Activated B cell treated with CpG ODN at 0.5 μM for 24 hours (primary cell): ENCODE measurements at regions not wholly inside any gene's neighbourhood (a gene's known extent, or its start where the extent isn't known, plus 50 kb on each side); places are given as distances from the start of the nearest gene placed in this dataset.

ENCODE experiments used
- ATAC-seq: fragments of 200-7000 bp; cut with Tn5 transposase; one replicate; pipeline ENCODE4 v1.10.0; 2021; ENCODE audit warnings: low read depth, mild to moderate bottlenecking, moderate library complexity
- CTCF ChIA-PET: fragments of 350-600 bp; sonication (Branson Sonifier 250); formaldehyde crosslinking; loops from one replicate; lab custom pipeline; 2021; ENCODE audit warnings: antibody characterized with exemption; lab: Charles Lee
- POLR2A ChIA-PET: fragments of 350-600 bp; sonication (Branson Sonifier 250); formaldehyde crosslinking; loops from one replicate; lab custom pipeline; 2021; ENCODE audit warnings: antibody characterized with exemption; lab: Charles Lee
- DNase-seq: peaks from one replicate; pipeline ENCODE4 v3.0.0; 2022
- H3K27ac Mint-ChIP-seq: one replicate; pipeline ENCODE4 v1.8.0; 2020; ENCODE audit warnings: mixed read lengths
- H3K27me3 Mint-ChIP-seq: one replicate; pipeline ENCODE4 v1.8.0; 2021; ENCODE audit warnings: mixed read lengths
- H3K36me3 Mint-ChIP-seq: one replicate; pipeline ENCODE4 v1.8.0; 2021; ENCODE audit warnings: low read depth, mixed read lengths
- H3K4me1 Mint-ChIP-seq: one replicate; pipeline ENCODE4 v1.8.0; 2021; ENCODE audit warnings: mixed read lengths
- H3K4me3 Mint-ChIP-seq: one replicate; pipeline ENCODE4 v1.8.0; 2020; ENCODE audit warnings: mild to moderate bottlenecking, mixed read lengths
- H3K9me3 Mint-ChIP-seq: one replicate; pipeline ENCODE4 v1.8.0; 2020; ENCODE audit warnings: mixed read lengths
- CTCF ChIP-seq: fragments of 200-600 bp; IDR thresholded peaks from one replicate; pipeline ENCODE4 v1.8.0; 2022; ENCODE audit warnings: antibody characterized with exemption, mild to moderate bottlenecking
- intact Hi-C: fragments of 100-400 bp; cut with micrococcal nuclease; formaldehyde crosslinking; loops from one replicate; pipeline ENCODE4 v1.15.1; 2024

GRCh38 chr2:176710657-176711186, 441.5 kb downstream of the MTX2 start:
- intact Hi-C loops: no loop called here
- POLR2A ChIA-PET: no interaction called here
- no peak overlapping the region for H3K27ac Mint-ChIP-seq
- no peak for TF ChIP-seq CTCF
- no peak overlapping the region for H3K4me3 Mint-ChIP-seq
- DNase-seq (no peak), ATAC-seq (no peak)
- no peaks in the 10 kb centered on the region for H3K36me3 Mint-ChIP-seq
- peaks cover 16% of the 10 kb centered on the region for H3K27me3 Mint-ChIP-seq
- CTCF ChIA-PET: no interaction called here
- H3K9me3 Mint-ChIP-seq: no peaks in the 10 kb centered on the region
- no peaks in the 10 kb centered on the region for H3K4me1 Mint-ChIP-seq

- no peak for TF ChIP-seq CTCF
- no peaks in the 10 kb centered on the region for H3K36me3 Mint-ChIP-seq
- peaks cover 6% of the 10 kb centered on the region for H3K27me3 Mint-ChIP-seq
- CTCF ChIA-PET: no interaction called here
- no peak overlapping the region for H3K4me3 Mint-ChIP-seq
- H3K9me3 Mint-ChIP-seq: no peaks in the 10 kb centered on the region
- intact Hi-C loops: no loop called here
- ATAC-seq: no peak
- H3K27ac Mint-ChIP-seq: no peak overlapping the region
- no peak for DNase-seq
- no peaks in the 10 kb centered on the region for H3K4me1 Mint-ChIP-seq
- POLR2A ChIA-PET: no interaction called here
Measured at GRCh38 chr2:176725873-176726645, 456.8 kb downstream of the MTX2 start.

DNA sequence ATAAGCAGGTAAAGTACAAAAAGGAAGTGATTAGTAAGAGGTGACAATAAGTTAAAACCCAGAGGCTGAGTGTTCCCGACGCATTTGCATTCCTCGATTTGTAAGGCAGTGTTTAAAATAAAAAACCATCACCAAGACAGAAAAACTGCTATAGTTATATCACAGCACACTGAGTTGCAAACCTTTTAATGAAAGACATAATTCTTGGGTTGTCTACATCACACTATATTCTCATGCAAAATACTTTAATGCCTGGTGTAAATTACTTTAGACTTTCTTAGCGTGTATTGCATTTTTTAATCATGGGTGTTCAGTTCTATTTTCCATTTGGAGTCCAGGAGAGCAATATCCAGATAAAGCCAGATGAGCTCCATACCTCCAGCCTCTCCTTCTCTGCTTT, 458.5 kb downstream of the MTX2 start:
- intact Hi-C loops: no loop called here
- Mint-ChIP-seq H3K27ac (no peak overlapping the region), H3K27me3 (peaks cover 3% of the 10 kb centered on the region), H3K4me3 (no peak overlapping the region), H3K9me3 (no peaks in the 10 kb centered on the region), H3K4me1 (no peaks in the 10 kb centered on the region), H3K36me3 (no peaks in the 10 kb centered on the region)
- ATAC-seq (no peak), DNase-seq (no peak)
- TF ChIP-seq CTCF: no peak
- CTCF ChIA-PET: no interaction called here
- POLR2A ChIA-PET: no interaction called here

DNA sequence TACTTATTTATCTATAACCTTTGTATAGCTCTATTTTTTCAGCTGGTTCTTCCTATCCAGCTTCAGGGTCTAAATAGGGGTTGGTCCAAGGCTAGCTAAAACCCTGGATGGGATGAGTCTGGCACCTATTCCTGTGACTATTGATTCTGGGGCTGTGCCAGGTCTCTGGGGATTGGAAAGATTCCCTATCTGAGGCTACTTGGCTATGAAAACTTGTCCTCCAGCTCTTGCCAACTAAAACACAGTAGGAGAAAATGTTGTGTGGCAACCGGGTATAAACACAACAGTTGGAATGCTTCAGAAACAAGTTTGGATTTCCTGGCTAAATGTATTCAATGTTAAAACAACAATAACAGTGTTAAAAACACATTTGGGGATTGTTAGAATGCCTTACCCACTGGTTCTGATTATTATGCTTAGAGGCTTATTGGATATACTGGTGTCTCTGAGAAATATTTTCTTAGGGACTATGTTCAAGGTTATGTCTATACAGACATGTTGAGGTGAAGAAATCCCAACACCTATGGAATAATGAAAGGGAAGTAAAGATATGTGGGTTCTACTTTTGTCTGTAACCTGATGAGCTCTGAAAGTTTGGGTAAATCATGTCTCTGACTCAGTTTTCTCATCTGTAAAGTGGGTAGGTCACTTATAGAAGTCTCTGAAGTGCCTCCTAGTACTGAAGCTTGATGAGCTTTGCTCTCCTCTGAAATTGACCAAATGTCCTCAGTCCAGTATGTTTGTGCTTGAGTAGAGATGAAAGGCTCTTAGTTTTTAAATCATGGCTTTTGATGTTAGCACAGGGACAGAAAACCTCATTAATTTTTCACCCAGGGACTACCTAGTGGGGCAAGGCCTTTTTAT, 460.7 kb downstream of the MTX2 start:
- Mint-ChIP-seq H3K27ac (no peak overlapping the region), H3K9me3 (no peaks in the 10 kb centered on the region), H3K27me3 (peaks cover under 1% of the 10 kb centered on the region), H3K4me3 (no peak overlapping the region), H3K4me1 (no peaks in the 10 kb centered on the region), H3K36me3 (no peaks in the 10 kb centered on the region)
- DNase-seq (no peak), ATAC-seq (no peak)
- intact Hi-C loops: no loop called here
- CTCF ChIA-PET: no interaction called here
- no peak for TF ChIP-seq CTCF
- POLR2A ChIA-PET: no interaction called here

GRCh38 chr2:176732780-176733179, 463.5 kb downstream of the MTX2 start:
- TF ChIP-seq CTCF: no peak
- Mint-ChIP-seq H3K4me1 (no peaks in the 10 kb centered on the region), H3K27me3 (peaks cover 2% of the 10 kb centered on the region), H3K36me3 (no peaks in the 10 kb centered on the region), H3K9me3 (no peaks in the 10 kb centered on the region), H3K27ac (no peak overlapping the region), H3K4me3 (no peak overlapping the region)
- ATAC-seq: no peak
- intact Hi-C loops: no loop called here
- ChIA-PET POLR2A (no interaction called here), CTCF (no interaction called here)
- DNase-seq: no peak
